Fibroblast of skin of right biceps (primary cell): ENCODE measurements at regions not wholly inside any gene's neighbourhood (a gene's known extent, or its start where the extent isn't known, plus 50 kb on each side); places are given as distances from the start of the nearest gene placed in this dataset.
"Not testable (repeated sequence)": the region's sequence is repeated elsewhere in the genome, so short reads cannot be mapped to it uniquely, and the experiment has no call there.

Experiments used
- DNase-seq: peaks from one replicate; pipeline ENCODE4 v3.0.0-alpha.2; 2013

- DNase-seq: no peak
These were observed 158.0 kb upstream of the MED14 start for GRCh38 chrX:40893251-40893910.

GRCh38 chrX:40895246-40895645 is 159.9 kb upstream of the MED14 start:
- no peak for DNase-seq

GRCh38 chrX:40897718-40898270 is 162.5 kb upstream of the MED14 start:
- no peak for DNase-seq

- not testable (repeated sequence) for DNase-seq
These were observed 169.4 kb upstream of the MED14 start for GRCh38 chrX:40904739-40905138.

- peak; percentile 55 for DNase-seq
These were observed 172.7 kb upstream of the MED14 start for GRCh38 chrX:40908026-40908425.

GRCh38 chrX:40908857-40909475 is 173.6 kb upstream of the MED14 start:
- DNase-seq: peak; percentile 83

GRCh38 chrX:40912166-40912565 is 173.1 kb upstream of the USP9X start:
- no peak for DNase-seq

GRCh38 chrX:40912576-40912975 is 172.7 kb upstream of the USP9X start:
- no peak for DNase-seq

- DNase-seq: no peak
These were observed 164.9 kb upstream of the USP9X start for GRCh38 chrX:40920351-40920750.

- DNase-seq: peak; percentile 62
These were observed 162.9 kb upstream of the USP9X start for GRCh38 chrX:40922307-40922706.

GRCh38 chrX:40926739-40927427 is 158.4 kb upstream of the USP9X start:
- peak; percentile 76 for DNase-seq

- DNase-seq: no peak
These were observed 157.2 kb upstream of the USP9X start for GRCh38 chrX:40928076-40928475.

GRCh38 chrX:40931921-40932320 is 153.3 kb upstream of the USP9X start:
- no peak for DNase-seq

- DNase-seq: peak; percentile 58
These were observed 152.0 kb upstream of the USP9X start for GRCh38 chrX:40933132-40933705.

GRCh38 chrX:40933706-40934425 is 151.4 kb upstream of the USP9X start:
- DNase-seq: peak; percentile 86

GRCh38 chrX:40936827-40937226 is 148.4 kb upstream of the USP9X start:
- no peak for DNase-seq

GRCh38 chrX:40938423-40938822 is 146.8 kb upstream of the USP9X start:
- DNase-seq: peak; percentile 87

- no peak for DNase-seq
These were observed 142.1 kb upstream of the USP9X start for GRCh38 chrX:40943093-40943641.

GRCh38 chrX:40945361-40945713 is 139.9 kb upstream of the USP9X start:
- peak; percentile 70 for DNase-seq

- DNase-seq: peak; percentile 19
These were observed 138.0 kb upstream of the USP9X start for GRCh38 chrX:40947276-40947675.

- no peak for DNase-seq
These were observed 136.2 kb upstream of the USP9X start for GRCh38 chrX:40949071-40949470.

- no peak for DNase-seq
These were observed 134.7 kb upstream of the USP9X start for GRCh38 chrX:40950546-40950945.

- not testable (repeated sequence) for DNase-seq
These were observed 133.8 kb upstream of the USP9X start for GRCh38 chrX:40951407-40951806.
